ENCODE measurements at regions not wholly inside any gene's neighbourhood (a gene's known extent, or its start where the extent isn't known, plus 50 kb on each side); places are given as distances from the start of the nearest gene placed in this dataset.
"Not testable (repeated sequence)": the region's sequence is repeated elsewhere in the genome, so short reads cannot be mapped to it uniquely, and the experiment has no call there.

- not testable (repeated sequence) for TF ChIP-seq CTCF, POLR2A (IDR thresholded peaks at IDR 0.05)
Measured at GRCh38 chr3:80709597-80710322, 942.0 kb upstream of the ROBO1 start.
